Testis (tissue), 2 donors: ENCODE measurements at regions not wholly inside any gene's neighbourhood (a gene's known extent, or its start where the extent isn't known, plus 50 kb on each side); places are given as distances from the start of the nearest gene placed in this dataset.
"Not testable (repeated sequence)": the region's sequence is repeated elsewhere in the genome, so short reads cannot be mapped to it uniquely, and the experiment has no call there.

Experiments used
- DNase-seq: peaks from one replicate; pipeline ENCODE4 v3.0.0-alpha.2; 2019
- H3K27ac ChIP-seq, 2 donors: fragments of 200-600 bp; sonication (generic); one replicate each; pipeline ENCODE4 v1.5.1; 2019
- H3K27me3 ChIP-seq: fragments of 200-600 bp; sonication (generic); one replicate; pipeline ENCODE4 v1.5.1; 2019
- H3K36me3 ChIP-seq: fragments of 200-600 bp; sonication (generic); one replicate; pipeline ENCODE4 v1.5.1; 2017; ENCODE audit warnings: low read depth; ENCODE audit errors: missing control alignments
- H3K4me1 ChIP-seq: fragments of 200-600 bp; sonication (generic); one replicate; pipeline ENCODE4 v1.5.1; 2019
- H3K4me3 ChIP-seq, 2 donors: fragments of 200-600 bp; sonication (generic); one replicate each; pipeline ENCODE4 v1.5.1; 2017 to 2019
- H3K9me3 ChIP-seq: fragments of 200-600 bp; sonication (generic); one replicate; pipeline ENCODE4 v1.5.1; 2017
- CTCF ChIP-seq, 3 experiments: fragments of 450-650 bp in 2 of 3; fragments of 200-600 bp in 1 of 3; sonication (generic) in 1 of 3; IDR thresholded peaks; one replicate each; pipeline ENCODE4 v1.5.1; 2016 to 2019; ENCODE audit warnings: antibody characterized with exemption in 3 of 3, mild to moderate bottlenecking in 2 of 3, moderate library complexity in 1 of 3
- POLR2A ChIP-seq: fragments of 450-650 bp; IDR thresholded peaks from one replicate; pipeline ENCODE4 v1.6.1; 2017; ENCODE audit warnings: antibody characterized with exemption, mild to moderate bottlenecking, moderate library complexity
- WGBS, 2 donors: methylation state at CpG; one replicate each; pipeline ENCODE4 v1.1.5; 2018; 5-methylcytosine and 5-hydroxymethylcytosine counted together
- intact Hi-C: fragments of 100-400 bp; cut with DNase I; formaldehyde crosslinking; loops from one replicate; pipeline ENCODE4 v1.15.1; 2023; ENCODE audit warnings: low total_unique reads

GRCh38 chr6:164660781-164661180, 648.6 kb downstream of the C6orf118 start:
- no peak for TF ChIP-seq POLR2A
- TF ChIP-seq CTCF (IDR thresholded peaks at IDR 0.05), result no peak
- WGBS, 2 donors, result 96 to 100% methylated on average over 1 of the region's 1 CpG
- H3K9me3 ChIP-seq, result no peaks in the 10 kb centered on the region
- no peaks in the 10 kb centered on the region for H3K4me1 ChIP-seq
- H3K36me3 ChIP-seq, result no peaks in the 10 kb centered on the region
- no peaks in the 10 kb centered on the region for H3K27me3 ChIP-seq
- H3K4me3 ChIP-seq, result no peak overlapping the region
- intact Hi-C loops, result no loop called here
- no peak for DNase-seq
- H3K27ac ChIP-seq, result no peak overlapping the region

GRCh38 chr6:164640956-164641355, 668.4 kb downstream of the C6orf118 start:
- DNase-seq, result no peak
- TF ChIP-seq CTCF (IDR thresholded peaks at IDR 0.05) (no peak), POLR2A (no peak)
- Histone ChIP-seq H3K36me3 (no peaks in the 10 kb centered on the region), H3K4me3 (no peak overlapping the region), H3K27ac (no peak overlapping the region), H3K27me3 (no peaks in the 10 kb centered on the region), H3K4me1 (no peaks in the 10 kb centered on the region), H3K9me3 (no peaks in the 10 kb centered on the region)
- intact Hi-C loops, result no loop called here
- 66 to 74% methylated on average over 4 of the region's 4 CpGs for WGBS, 2 donors

GRCh38 chr6:164628302-164628931, 681.0 kb downstream of the C6orf118 start:
- intact Hi-C loops, result no loop called here

GRCh38 chr6:164616917-164617524, 692.4 kb downstream of the C6orf118 start:
- no peak for DNase-seq
- WGBS, 2 donors, result 78 to 88% methylated on average over 2 of the region's 2 CpGs
- no peaks in the 10 kb centered on the region for H3K36me3 ChIP-seq
- intact Hi-C loops, result no loop called here
- no peaks in the 10 kb centered on the region for H3K27me3 ChIP-seq
- no peak for TF ChIP-seq CTCF (IDR thresholded peaks at IDR 0.05)
- no peak for TF ChIP-seq POLR2A
- H3K4me1 ChIP-seq, result no peaks in the 10 kb centered on the region
- H3K9me3 ChIP-seq, result no peaks in the 10 kb centered on the region
- H3K27ac ChIP-seq, result no peak overlapping the region
- H3K4me3 ChIP-seq, result no peak overlapping the region

More at GRCh38 chr6:164628302-164628931, 681.0 kb downstream of the C6orf118 start:
- Histone ChIP-seq H3K27ac (no peak overlapping the region), H3K9me3 (no peaks in the 10 kb centered on the region), H3K4me3 (no peak overlapping the region), H3K36me3 (no peaks in the 10 kb centered on the region), H3K4me1 (no peaks in the 10 kb centered on the region), H3K27me3 (no peaks in the 10 kb centered on the region)
- no peak for DNase-seq
- WGBS, 2 donors, result 80 to 97% methylated on average over 2 of the region's 2 CpGs
- TF ChIP-seq POLR2A (no peak), CTCF (IDR thresholded peaks at IDR 0.05) (no peak)

GRCh38 chr6:164612751-164613150, 696.7 kb downstream of the C6orf118 start:
- no peak for DNase-seq
- 81 to 83% methylated on average over 3 of the region's 3 CpGs for WGBS, 2 donors
- Histone ChIP-seq H3K9me3 (no peaks in the 10 kb centered on the region), H3K36me3 (no peaks in the 10 kb centered on the region), H3K4me1 (no peaks in the 10 kb centered on the region), H3K27me3 (no peaks in the 10 kb centered on the region), H3K4me3 (no peak overlapping the region), H3K27ac (no peak overlapping the region)
- TF ChIP-seq CTCF (IDR thresholded peaks at IDR 0.05), result no peak
- no peak for TF ChIP-seq POLR2A
- intact Hi-C loops, result no loop called here

- H3K4me1 ChIP-seq, H3K36me3 ChIP-seq, H3K27me3 ChIP-seq, H3K27ac ChIP-seq, H3K9me3 ChIP-seq, H3K4me3 ChIP-seq, intact Hi-C loops, DNase-seq: not testable (repeated sequence)
- 44 to 77% methylated on average over 15 of the region's 15 CpGs for WGBS, 2 donors
Observed at GRCh38 chr6:164610859-164611258, 698.5 kb downstream of the C6orf118 start.

- intact Hi-C loops, H3K36me3 ChIP-seq: not testable (repeated sequence)
- 57 to 73% methylated on average over 15 of the region's 15 CpGs for WGBS, 2 donors
Observed at GRCh38 chr6:164602415-164602814, 707.0 kb downstream of the C6orf118 start.

More at GRCh38 chr6:164602415-164602814, 707.0 kb downstream of the C6orf118 start:
- H3K27me3 ChIP-seq, DNase-seq, H3K4me3 ChIP-seq, H3K27ac ChIP-seq, H3K4me1 ChIP-seq, H3K9me3 ChIP-seq: not testable (repeated sequence)
